SK-N-SH treated with all-trans-retinoic acid at 6 μM for 48 hours (cell line): ENCODE measurements at regions not wholly inside any gene's neighbourhood (a gene's known extent, or its start where the extent isn't known, plus 50 kb on each side); places are given as distances from the start of the nearest gene placed in this dataset.

Experiments used
- ATAC-seq: fragments of 200-7000 bp; cut with Tn5 transposase; 3 replicates; pipeline ENCODE4 v1.9.1; 2020; ENCODE audit warnings: mild to moderate bottlenecking, moderate library complexity
- ARNTL ChIP-seq: fragments of 450-650 bp; formaldehyde crosslinking; IDR thresholded peaks from 2 replicates; pipeline ENCODE4 v1.5.0; 2020; ENCODE audit warnings: low read depth, mild to moderate bottlenecking, moderate library complexity, borderline replicate concordance
- BACH2 ChIP-seq: fragments of 250-450 bp; sonication (Bioruptor Pico); IDR thresholded peaks from 2 replicates; pipeline ENCODE4 v1.9.0; 2021; ENCODE audit warnings: mild to moderate bottlenecking, borderline replicate concordance
- CSRNP3 ChIP-seq: fragments of 250-450 bp; sonication (Bioruptor Pico); IDR thresholded peaks from 2 replicates; pipeline ENCODE4 v1.5.1; 2021; ENCODE audit warnings: mild to moderate bottlenecking, moderate library complexity
- ESRRG ChIP-seq: fragments of 250-450 bp; sonication (Bioruptor Pico); IDR thresholded peaks from 2 replicates; pipeline ENCODE4 v1.6.1; 2021; ENCODE audit warnings: mild to moderate bottlenecking
- OSR1 ChIP-seq: fragments of 250-450 bp; sonication (Bioruptor Pico); IDR thresholded peaks from 2 replicates; pipeline ENCODE4 v1.8.0; 2022; ENCODE audit warnings: moderate library complexity, mild to moderate bottlenecking, inconsistent platforms
- POU6F1 ChIP-seq: fragments of 250-450 bp; sonication (Bioruptor Pico); IDR thresholded peaks from 2 replicates; pipeline ENCODE4 v1.8.0; 2021; ENCODE audit warnings: low read depth, mild to moderate bottlenecking, moderate library complexity, borderline replicate concordance
- PPARA ChIP-seq: fragments of 250-450 bp; sonication (Bioruptor Pico); IDR thresholded peaks from 2 replicates; pipeline ENCODE4 v1.5.0; 2020; ENCODE audit warnings: mild to moderate bottlenecking, borderline replicate concordance
- RARB ChIP-seq: fragments of 250-450 bp; sonication (Bioruptor Pico); IDR thresholded peaks from 2 replicates; pipeline ENCODE4 v1.8.0; 2021; ENCODE audit warnings: mild to moderate bottlenecking, moderate library complexity
- TCF4 ChIP-seq: fragments of 250-450 bp; sonication (Bioruptor Pico); IDR thresholded peaks from 2 replicates; pipeline ENCODE4 v1.8.0; 2021; ENCODE audit warnings: mild to moderate bottlenecking, moderate library complexity, borderline replicate concordance
- TOX ChIP-seq: fragments of 250-450 bp; sonication (Bioruptor Pico); IDR thresholded peaks from 2 replicates; pipeline ENCODE4 v1.8.0; 2021; ENCODE audit warnings: mild to moderate bottlenecking, moderate library complexity, borderline replicate concordance
- ZC3H10 ChIP-seq: fragments of 250-450 bp; sonication (Bioruptor Pico); IDR thresholded peaks from 2 replicates; pipeline ENCODE4 v1.5.1; 2021; ENCODE audit warnings: mild to moderate bottlenecking, moderate library complexity
- ZFP3 ChIP-seq: fragments of 250-450 bp; sonication (Bioruptor Pico); IDR thresholded peaks from 2 replicates; pipeline ENCODE4 v1.5.0; 2020; ENCODE audit warnings: mild to moderate bottlenecking, moderate library complexity
- ZFP30 ChIP-seq: fragments of 450-650 bp; formaldehyde crosslinking; IDR thresholded peaks from 2 replicates; pipeline ENCODE4 v1.5.0; 2022; ENCODE audit warnings: mild to moderate bottlenecking, moderate library complexity
- ZNF565 ChIP-seq: fragments of 450-650 bp; formaldehyde crosslinking; conservative IDR thresholded peaks from 2 replicates; pipeline ENCODE4 v1.5.0; 2020; ENCODE audit warnings: low read depth, mild to moderate bottlenecking, moderate library complexity
- ZNF70 ChIP-seq: fragments of 450-650 bp; formaldehyde crosslinking; IDR thresholded peaks from 2 replicates; pipeline ENCODE4 v1.5.0; 2020; ENCODE audit warnings: mild to moderate bottlenecking, moderate library complexity
- ZNF8 ChIP-seq: fragments of 450-650 bp; formaldehyde crosslinking; IDR thresholded peaks from 2 replicates; pipeline ENCODE4 v1.5.0; 2020; ENCODE audit warnings: mild to moderate bottlenecking, moderate library complexity
- TF ChIP-seq, protein P1 (sequence below): fragments of 250-450 bp; sonication (Bioruptor Pico); IDR thresholded peaks from 2 replicates; pipeline ENCODE4 v1.5.0; 2020; ENCODE audit warnings: mild to moderate bottlenecking, moderate library complexity
- TF ChIP-seq, protein P2 (sequence below): fragments of 250-450 bp; sonication (Bioruptor Pico); IDR thresholded peaks from 2 replicates; pipeline ENCODE4 v1.5.1; 2020; ENCODE audit warnings: low read depth, mild to moderate bottlenecking, moderate library complexity
- TF ChIP-seq, protein P3 (sequence below): fragments of 250-450 bp; sonication (Bioruptor Pico); IDR thresholded peaks from 2 replicates; pipeline ENCODE4 v1.8.0; 2020; ENCODE audit warnings: mild to moderate bottlenecking, moderate library complexity, borderline replicate concordance

GRCh38 chr2:204479557-204479956, 65.7 kb upstream of the PARD3B start:
- ATAC-seq: no peak
- no peak for TF ChIP-seq TCF4 (CRISPR knock-in tag)
- no peak for TF ChIP-seq BACH2 (CRISPR knock-in tag)

GRCh38 chr2:204480676-204481075, 64.6 kb upstream of the PARD3B start:
- ATAC-seq: no peak
- TF ChIP-seq ZNF8 (no peak), ZNF70 (CRISPR knock-in tag) (no peak)

DNA sequence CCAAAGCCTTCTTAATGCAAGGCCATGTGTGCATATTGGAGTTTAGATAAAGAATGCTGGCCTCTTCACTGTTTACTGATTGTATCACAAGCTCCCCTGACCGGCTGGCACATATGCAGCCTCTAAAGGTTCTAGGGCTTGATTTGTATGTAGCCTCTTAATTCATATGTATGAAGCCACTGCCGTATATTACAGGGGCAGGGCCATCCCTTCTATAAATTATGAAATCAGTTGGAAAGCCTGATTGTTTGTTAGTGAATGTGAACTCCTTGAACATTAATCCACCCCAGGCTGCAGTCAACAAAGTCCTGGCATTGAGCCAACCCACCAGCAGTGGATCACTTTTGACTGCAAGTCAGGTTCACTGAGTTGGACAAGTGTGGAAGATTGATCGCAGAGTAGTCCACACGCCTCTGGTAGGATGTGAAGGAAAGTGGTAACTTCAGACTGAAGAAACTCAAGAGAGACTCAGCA, 61.6 kb upstream of the PARD3B start:
- no peak; the same call in 2 of the 3 replicates for ATAC-seq

GRCh38 chr2:204486321-204486720, 59.0 kb upstream of the PARD3B start:
- TF ChIP-seq RARB (CRISPR knock-in tag) (no peak), ARNTL (CRISPR knock-in tag) (no peak), ESRRG (no peak), TOX (CRISPR knock-in tag) (no peak), ZNF8 (no peak), TCF4 (CRISPR knock-in tag) (no peak), ZC3H10 (CRISPR knock-in tag) (no peak)
- TF ChIP-seq, protein P1, sequence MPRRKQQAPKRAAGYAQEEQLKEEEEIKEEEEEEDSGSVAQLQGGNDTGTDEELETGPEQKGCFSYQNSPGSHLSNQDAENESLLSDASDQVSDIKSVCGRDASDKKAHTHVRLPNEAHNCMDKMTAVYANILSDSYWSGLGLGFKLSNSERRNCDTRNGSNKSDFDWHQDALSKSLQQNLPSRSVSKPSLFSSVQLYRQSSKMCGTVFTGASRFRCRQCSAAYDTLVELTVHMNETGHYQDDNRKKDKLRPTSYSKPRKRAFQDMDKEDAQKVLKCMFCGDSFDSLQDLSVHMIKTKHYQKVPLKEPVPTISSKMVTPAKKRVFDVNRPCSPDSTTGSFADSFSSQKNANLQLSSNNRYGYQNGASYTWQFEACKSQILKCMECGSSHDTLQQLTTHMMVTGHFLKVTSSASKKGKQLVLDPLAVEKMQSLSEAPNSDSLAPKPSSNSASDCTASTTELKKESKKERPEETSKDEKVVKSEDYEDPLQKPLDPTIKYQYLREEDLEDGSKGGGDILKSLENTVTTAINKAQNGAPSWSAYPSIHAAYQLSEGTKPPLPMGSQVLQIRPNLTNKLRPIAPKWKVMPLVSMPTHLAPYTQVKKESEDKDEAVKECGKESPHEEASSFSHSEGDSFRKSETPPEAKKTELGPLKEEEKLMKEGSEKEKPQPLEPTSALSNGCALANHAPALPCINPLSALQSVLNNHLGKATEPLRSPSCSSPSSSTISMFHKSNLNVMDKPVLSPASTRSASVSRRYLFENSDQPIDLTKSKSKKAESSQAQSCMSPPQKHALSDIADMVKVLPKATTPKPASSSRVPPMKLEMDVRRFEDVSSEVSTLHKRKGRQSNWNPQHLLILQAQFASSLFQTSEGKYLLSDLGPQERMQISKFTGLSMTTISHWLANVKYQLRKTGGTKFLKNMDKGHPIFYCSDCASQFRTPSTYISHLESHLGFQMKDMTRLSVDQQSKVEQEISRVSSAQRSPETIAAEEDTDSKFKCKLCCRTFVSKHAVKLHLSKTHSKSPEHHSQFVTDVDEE: no peak
- ATAC-seq: no peak

More for the DNA sequence above, 61.6 kb upstream of the PARD3B start:
- TF ChIP-seq, protein P1: no peak
- TF ChIP-seq, protein P2, sequence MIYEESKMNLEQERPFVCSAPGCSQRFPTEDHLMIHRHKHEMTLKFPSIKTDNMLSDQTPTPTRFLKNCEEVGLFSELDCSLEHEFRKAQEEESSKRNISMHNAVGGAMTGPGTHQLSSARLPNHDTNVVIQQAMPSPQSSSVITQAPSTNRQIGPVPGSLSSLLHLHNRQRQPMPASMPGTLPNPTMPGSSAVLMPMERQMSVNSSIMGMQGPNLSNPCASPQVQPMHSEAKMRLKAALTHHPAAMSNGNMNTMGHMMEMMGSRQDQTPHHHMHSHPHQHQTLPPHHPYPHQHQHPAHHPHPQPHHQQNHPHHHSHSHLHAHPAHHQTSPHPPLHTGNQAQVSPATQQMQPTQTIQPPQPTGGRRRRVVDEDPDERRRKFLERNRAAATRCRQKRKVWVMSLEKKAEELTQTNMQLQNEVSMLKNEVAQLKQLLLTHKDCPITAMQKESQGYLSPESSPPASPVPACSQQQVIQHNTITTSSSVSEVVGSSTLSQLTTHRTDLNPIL (CRISPR knock-in tag): no peak
- TF ChIP-seq OSR1 (CRISPR knock-in tag) (no peak), RARB (CRISPR knock-in tag) (no peak)

GRCh38 chr2:204486805-204487204, 58.5 kb upstream of the PARD3B start:
- ATAC-seq: no peak
- TF ChIP-seq BACH2 (CRISPR knock-in tag) (no peak), POU6F1 (no peak), PPARA (CRISPR knock-in tag) (no peak), ARNTL (CRISPR knock-in tag) (no peak), CSRNP3 (CRISPR knock-in tag) (no peak), ZNF8 (no peak), RARB (CRISPR knock-in tag) (no peak), ZNF565 (CRISPR knock-in tag) (no peak), TCF4 (CRISPR knock-in tag) (no peak), ZFP30 (CRISPR knock-in tag) (no peak), ZFP3 (CRISPR knock-in tag) (no peak)
- TF ChIP-seq, protein P1: no peak
- TF ChIP-seq, protein P3, sequence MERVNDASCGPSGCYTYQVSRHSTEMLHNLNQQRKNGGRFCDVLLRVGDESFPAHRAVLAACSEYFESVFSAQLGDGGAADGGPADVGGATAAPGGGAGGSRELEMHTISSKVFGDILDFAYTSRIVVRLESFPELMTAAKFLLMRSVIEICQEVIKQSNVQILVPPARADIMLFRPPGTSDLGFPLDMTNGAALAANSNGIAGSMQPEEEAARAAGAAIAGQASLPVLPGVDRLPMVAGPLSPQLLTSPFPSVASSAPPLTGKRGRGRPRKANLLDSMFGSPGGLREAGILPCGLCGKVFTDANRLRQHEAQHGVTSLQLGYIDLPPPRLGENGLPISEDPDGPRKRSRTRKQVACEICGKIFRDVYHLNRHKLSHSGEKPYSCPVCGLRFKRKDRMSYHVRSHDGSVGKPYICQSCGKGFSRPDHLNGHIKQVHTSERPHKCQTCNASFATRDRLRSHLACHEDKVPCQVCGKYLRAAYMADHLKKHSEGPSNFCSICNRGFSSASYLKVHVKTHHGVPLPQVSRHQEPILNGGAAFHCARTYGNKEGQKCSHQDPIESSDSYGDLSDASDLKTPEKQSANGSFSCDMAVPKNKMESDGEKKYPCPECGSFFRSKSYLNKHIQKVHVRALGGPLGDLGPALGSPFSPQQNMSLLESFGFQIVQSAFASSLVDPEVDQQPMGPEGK: no peak
